GM12891 (cell line): ENCODE measurements at regions not wholly inside any gene's neighbourhood (a gene's known extent, or its start where the extent isn't known, plus 50 kb on each side); places are given as distances from the start of the nearest gene placed in this dataset.

Source experiments
- DNase-seq: peaks from one replicate; pipeline ENCODE4 v3.0.0; 2011; ENCODE audit warnings: low spot score; ENCODE audit not compliant: insufficient read length
- FAIRE-seq: peaks from 2 replicates; lab custom pipeline; 2011; peaks lifted over from hg19 to GRCh38; lab: Jason Lieb, UNC
- PAX5 ChIP-seq: IDR thresholded peaks from 2 replicates; pipeline ENCODE4 v1.6.1; 2011; ENCODE audit warnings: low read length, moderate library complexity, mild to moderate bottlenecking; ENCODE audit not compliant: insufficient read depth, severe bottlenecking
- POLR2A ChIP-seq: IDR thresholded peaks from 2 replicates; pipeline ENCODE4 v1.6.1; 2011; ENCODE audit warnings: low read depth, low read length, control low read depth
- POLR2AphosphoS5 ChIP-seq: IDR thresholded peaks from 2 replicates; pipeline ENCODE4 v1.6.1; 2011; ENCODE audit warnings: low read depth, low read length, control low read depth
- POU2F2 ChIP-seq: IDR thresholded peaks from 2 replicates; pipeline ENCODE4 v1.6.1; 2011; ENCODE audit warnings: low read depth, mild to moderate bottlenecking, control low read depth, low read length, moderate library complexity
- SPI1 ChIP-seq: IDR thresholded peaks from 2 replicates; pipeline ENCODE4 v1.6.1; 2011; ENCODE audit warnings: low read depth, low read length, control low read depth
- TAF1 ChIP-seq: IDR thresholded peaks from 2 replicates; pipeline ENCODE4 v1.6.1; 2011; ENCODE audit warnings: low read depth, low read length, control low read depth

DNA sequence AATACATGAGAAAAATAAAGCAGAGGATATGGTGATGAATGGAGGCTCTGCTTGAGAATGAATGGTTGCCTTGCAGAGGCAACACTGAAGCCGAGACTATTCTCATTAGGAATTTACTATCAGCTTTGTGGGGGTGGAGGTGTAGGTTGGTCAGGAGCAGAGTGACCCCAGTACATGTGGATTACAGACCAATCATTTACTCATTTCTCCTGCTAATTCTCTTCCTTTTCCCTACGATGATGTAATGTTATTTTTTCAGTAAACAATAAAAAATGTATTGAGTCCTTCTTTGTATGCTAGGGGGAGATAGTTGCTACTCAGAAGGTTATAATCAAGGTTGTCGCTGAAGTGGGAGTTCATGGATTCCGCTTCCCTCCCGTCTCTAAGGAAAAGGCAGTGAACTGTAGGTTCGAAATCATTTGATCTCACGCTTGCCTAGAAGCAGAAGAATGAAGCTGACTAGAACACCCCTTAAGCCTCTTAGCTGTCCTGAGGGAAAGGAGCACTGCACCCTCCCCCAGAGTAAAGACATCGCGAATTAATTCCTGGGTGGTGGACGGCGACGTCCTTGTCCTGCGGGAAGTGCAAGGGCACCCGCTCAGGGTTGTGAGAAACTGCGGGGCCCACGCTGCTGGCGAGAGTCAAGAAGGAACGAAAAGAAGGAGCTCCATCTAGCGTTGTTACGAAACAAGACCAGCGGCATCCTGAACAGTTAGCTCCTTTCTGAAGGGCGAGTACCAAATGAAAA lies 213.2 kb upstream of the PFN2 start:
- FAIRE-seq, result peak; percentile 95
- TF ChIP-seq PAX5 (no peak), POLR2AphosphoS5 (no peak), POLR2A (no peak), TAF1 (no peak), SPI1 (no peak)
- peak; percentile 32 for DNase-seq

DNA sequence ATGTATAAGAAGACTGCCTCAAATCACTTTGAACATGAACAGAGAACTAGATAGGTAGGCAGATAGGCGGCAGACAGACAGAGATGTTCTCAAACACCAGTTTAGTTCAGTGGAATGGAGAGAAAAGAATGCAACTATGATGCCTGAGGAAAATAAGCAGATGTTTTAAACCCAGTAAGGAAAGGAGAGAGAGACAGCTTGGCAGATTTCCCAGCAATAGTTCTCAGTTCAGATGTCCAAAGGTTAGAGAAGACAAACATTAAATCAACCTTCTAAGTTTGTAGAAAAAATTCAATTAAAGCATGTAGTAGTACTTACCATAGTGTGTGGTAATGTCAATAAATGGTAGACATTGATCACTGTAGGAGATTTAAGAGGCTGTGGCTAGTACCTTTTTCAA lies 209.6 kb upstream of the PFN2 start:
- FAIRE-seq (no peak), DNase-seq (no peak)
- TF ChIP-seq POLR2AphosphoS5, result no peak
- TF ChIP-seq POLR2A, result no peak
- no peak for TF ChIP-seq TAF1
- TF ChIP-seq POU2F2, result no peak
- TF ChIP-seq PAX5, result no peak
- TF ChIP-seq SPI1, result no peak

DNA sequence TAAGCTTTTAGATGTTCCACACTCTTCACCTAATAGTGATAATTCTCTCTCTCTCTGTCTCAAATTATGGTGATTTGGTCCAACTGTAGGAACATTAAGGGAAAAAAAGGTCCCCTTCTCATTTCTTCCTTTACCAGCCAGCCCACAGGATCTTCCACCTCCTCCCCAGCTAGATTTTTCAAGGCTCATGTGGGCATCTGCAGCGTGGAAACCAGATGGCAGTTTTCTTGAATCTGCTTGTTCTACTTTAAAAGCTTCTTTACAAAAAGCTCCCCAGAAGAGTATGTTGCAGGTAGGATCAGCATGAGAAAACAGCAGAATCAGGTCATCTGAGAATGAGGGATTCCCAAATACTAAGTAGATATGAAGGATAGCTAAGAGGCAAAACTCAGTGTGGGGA lies 208.6 kb upstream of the PFN2 start:
- DNase-seq (no peak), FAIRE-seq (no peak)
- TF ChIP-seq POLR2AphosphoS5 (no peak), POU2F2 (no peak), SPI1 (no peak)

DNA sequence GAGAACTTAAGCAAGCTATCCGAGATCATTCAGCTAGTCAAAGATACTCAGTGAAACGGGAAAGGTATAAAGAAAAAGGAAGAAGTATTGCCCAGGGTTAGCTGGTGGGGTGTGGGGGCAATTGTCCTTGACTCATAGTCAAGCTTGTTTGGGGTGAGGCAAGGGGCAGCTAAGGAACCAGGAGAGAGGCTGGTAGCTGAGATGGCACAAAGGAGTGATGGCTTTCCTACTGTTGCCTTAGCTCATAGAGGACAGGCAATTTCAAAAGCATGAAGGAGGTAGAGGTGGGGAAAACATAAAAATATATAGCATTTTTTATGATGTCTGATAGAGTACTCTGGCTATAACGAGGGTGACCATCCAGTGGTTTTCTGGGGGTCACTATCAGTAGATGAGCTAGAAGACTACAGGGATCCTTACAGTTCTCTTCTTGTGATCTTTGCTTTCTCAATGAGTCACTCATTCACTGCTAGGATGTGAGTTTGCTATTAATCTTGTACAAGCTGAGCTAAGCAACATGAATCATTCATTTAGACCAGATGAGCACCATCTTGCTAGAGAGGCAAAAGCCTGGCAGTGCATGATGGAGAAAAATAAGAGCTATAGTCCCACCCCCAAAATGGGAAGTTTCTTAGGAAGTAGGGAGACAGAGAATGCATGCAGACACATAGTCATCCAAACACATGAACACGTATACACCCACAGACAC lies 207.1 kb upstream of the PFN2 start:
- no peak for TF ChIP-seq POLR2A
- FAIRE-seq, result no peak
- no peak for DNase-seq

DNA sequence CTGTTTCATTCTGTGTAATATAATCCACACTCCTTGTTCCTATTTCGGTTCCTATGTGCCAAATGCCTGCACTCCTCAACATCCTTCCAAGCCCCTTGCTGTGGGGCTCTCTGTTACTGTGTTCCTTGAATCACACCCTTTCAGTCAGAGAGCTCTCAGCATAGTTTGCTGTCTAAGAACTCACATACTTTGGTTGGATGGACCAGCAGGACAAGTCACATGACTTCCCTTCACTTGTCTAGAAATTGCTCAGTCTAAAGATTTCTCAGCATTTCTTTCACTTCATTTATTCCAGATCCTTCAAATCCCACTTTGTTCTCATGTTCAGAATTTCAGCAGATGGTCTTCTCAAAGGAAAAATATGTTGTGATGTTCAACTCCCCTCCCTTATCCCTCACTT lies 203.5 kb upstream of the PFN2 start:
- FAIRE-seq, result no peak
- no peak for DNase-seq
- no peak for TF ChIP-seq POU2F2
- no peak for TF ChIP-seq POLR2AphosphoS5
- TF ChIP-seq SPI1, result no peak
- no peak for TF ChIP-seq PAX5
- TF ChIP-seq POLR2A, result no peak
- no peak for TF ChIP-seq TAF1

DNA sequence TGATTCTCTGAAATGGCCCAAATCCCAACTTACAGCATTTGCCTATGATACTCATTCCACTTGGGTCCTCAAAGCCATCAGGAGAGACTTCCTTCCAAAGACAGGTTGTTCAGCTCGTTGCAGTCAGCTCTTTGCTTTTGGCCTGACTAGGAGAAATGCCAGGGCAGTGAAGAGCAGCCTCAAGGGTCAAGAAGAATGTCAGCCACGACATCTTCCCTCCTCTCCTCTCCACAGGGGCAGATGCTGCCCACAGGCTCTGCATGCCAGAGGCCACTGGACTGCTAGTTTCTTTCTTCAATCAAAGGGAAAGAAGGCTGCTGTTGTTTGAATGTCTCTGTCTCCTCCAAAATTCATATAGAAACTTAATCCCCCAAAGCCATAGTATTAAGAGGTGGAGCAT lies 201.7 kb upstream of the PFN2 start:
- DNase-seq (no peak), FAIRE-seq (no peak)
- TF ChIP-seq PAX5, result no peak
- TF ChIP-seq SPI1, result no peak
- no peak for TF ChIP-seq TAF1
- TF ChIP-seq POU2F2, result no peak
- TF ChIP-seq POLR2A, result no peak
- TF ChIP-seq POLR2AphosphoS5, result no peak

DNA sequence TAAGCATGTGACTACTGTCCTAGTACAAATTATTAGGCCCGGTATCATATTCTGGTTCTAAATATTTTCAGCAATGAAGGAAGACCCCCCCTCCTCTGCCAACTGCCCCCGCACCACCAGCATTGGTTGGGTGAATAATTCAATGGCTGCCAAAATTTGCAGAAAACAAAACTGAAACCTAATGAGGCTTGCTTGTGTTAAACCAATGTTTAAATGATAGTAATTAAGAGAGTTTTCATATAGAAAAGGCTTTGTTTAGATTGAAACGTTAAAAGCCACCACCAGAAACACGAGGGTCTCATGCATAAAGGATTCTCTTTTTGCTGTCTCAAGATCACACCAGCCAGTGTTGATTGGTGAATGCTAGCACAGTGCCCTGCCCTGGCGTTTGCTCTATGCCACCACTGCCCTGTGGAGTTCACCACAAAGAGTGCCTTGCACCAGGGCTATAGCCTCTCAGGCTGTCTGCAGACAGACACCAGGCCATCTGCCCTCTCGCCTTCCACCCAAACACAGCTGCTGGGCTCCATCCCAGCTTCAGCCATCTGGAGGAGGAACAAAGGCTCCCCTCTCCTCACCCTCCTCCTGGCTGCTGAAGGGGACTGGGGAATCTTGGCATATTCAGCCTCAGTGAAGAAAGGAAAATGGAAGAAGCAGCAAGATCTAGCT lies 200.3 kb upstream of the PFN2 start:
- no peak for FAIRE-seq
- TF ChIP-seq POU2F2 (no peak), TAF1 (no peak), SPI1 (no peak), POLR2A (no peak), POLR2AphosphoS5 (no peak), PAX5 (no peak)
- DNase-seq, result no peak

DNA sequence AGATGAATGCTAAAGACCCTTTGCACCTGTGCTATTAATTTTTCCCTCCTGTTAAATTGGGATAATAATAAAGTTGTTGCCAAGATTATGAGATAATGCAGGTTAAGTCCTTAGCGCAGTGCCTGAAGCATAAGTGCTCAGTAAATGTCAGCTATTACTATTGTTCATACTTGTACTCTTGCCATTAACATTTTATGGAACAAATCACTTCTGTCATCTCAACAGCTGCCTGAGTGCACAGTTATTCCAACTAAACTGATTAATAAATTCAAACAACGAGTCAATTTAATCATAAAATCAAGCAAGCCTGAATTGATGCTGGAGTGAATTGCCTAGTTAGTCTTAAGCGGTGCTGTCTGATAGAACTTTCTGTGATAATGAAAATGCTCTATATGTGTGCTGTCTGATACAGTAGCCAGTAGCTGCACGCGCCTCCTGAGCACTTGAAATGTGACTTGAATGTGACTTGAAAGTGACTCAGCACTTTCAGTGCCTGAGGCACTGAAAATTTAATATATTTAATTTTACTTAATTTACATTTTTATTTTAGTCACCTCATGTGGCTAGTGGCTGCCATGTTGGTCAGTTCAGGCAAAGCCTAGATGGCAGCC lies 198.7 kb upstream of the PFN2 start:
- DNase-seq, result no peak
- TF ChIP-seq PAX5, result no peak
- no peak for TF ChIP-seq POLR2AphosphoS5
- no peak for TF ChIP-seq SPI1
- TF ChIP-seq POU2F2, result no peak
- TF ChIP-seq TAF1, result no peak
- TF ChIP-seq POLR2A, result no peak
- no peak for FAIRE-seq

DNA sequence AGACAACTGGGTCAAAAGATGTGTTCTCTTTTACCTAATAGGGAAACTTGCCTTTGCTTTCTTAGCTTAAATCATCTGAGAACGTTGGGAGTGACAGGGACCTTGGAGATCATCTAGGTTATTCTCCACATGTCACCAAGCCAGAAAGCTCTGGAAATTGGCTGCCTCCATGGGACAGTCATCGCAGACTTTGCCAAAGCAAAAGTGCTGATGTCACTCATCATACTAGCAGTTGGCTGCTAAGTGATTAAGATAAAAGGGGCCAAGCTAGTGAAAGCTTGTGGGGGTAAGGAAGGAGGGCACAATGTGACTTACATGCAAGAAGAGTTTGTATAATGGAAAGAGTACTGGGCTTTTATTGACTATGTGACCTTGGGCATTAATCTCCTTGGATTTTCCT lies 198.0 kb upstream of the PFN2 start:
- TF ChIP-seq SPI1 (no peak), POLR2AphosphoS5 (no peak), TAF1 (no peak), POLR2A (no peak), PAX5 (no peak), POU2F2 (no peak)
- FAIRE-seq, result no peak

More for the DNA sequence above, 198.0 kb upstream of the PFN2 start:
- no peak for DNase-seq
